ENCODE measurements at regions not wholly inside any gene's neighbourhood (a gene's known extent, or its start where the extent isn't known, plus 50 kb on each side); places are given as distances from the start of the nearest gene placed in this dataset.
"Not testable (repeated sequence)": the region's sequence is repeated elsewhere in the genome, so short reads cannot be mapped to it uniquely, and the experiment has no call there.

- no peak for TF ChIP-seq CTCF (IDR thresholded peaks at IDR 0.05; ENCODE audit: low read depth, low read length)
- Histone ChIP-seq H3K27me3 (ENCODE audit: insufficient read depth, low read depth, severe bottlenecking) (no peaks in the 10 kb centered on the region), H3K4me3 (ENCODE audit: low read depth, low read length) (no peak overlapping the region), H3K36me3 (no peaks in the 10 kb centered on the region), H3K27ac (no peak overlapping the region), H3K9me3 (ENCODE audit: severe bottlenecking) (no peaks in the 10 kb centered on the region)
- no peak for DNase-seq
These were observed 182.8 kb downstream of the HS3ST3A1 start for GRCh38 chr17:13418891-13419290.

DNA sequence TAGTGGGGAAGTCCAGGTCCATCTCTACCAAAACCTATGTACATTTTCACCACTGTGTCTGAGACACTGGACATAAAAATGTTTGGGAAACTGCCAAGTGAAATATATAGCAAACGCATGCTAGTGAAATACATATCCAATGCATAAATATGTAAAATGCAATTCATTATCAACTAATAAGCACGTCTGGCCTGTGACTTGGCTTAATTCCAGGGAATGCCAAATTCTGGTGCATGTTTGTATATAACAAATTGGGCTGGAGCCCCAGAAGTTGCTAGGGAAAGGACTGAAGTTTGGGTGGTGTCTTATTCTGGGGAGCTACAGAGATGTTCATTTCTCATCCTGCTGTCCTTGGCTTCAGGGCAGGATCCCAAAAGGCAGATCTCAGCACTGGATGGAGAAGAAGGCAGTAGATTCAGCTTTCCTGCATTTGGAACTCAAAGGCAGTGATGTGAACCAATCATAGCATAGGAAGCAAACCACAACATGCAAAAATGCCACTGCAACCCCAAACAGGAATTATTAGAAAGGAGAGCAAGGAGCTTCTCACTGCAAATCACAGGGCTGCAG is 184.3 kb downstream of the HS3ST3A1 start:
- no peaks in the 10 kb centered on the region for H3K27me3 ChIP-seq (ENCODE audit: insufficient read depth, low read depth, severe bottlenecking)
- H3K36me3 ChIP-seq, result no peaks in the 10 kb centered on the region
- no peaks in the 10 kb centered on the region for H3K9me3 ChIP-seq (ENCODE audit: severe bottlenecking)
- no peak for TF ChIP-seq CTCF (IDR thresholded peaks at IDR 0.05; ENCODE audit: low read depth, low read length)
- H3K4me3 ChIP-seq (ENCODE audit: low read depth, low read length), result no peak overlapping the region
- no peak overlapping the region for H3K27ac ChIP-seq
- DNase-seq, result no peak

DNA sequence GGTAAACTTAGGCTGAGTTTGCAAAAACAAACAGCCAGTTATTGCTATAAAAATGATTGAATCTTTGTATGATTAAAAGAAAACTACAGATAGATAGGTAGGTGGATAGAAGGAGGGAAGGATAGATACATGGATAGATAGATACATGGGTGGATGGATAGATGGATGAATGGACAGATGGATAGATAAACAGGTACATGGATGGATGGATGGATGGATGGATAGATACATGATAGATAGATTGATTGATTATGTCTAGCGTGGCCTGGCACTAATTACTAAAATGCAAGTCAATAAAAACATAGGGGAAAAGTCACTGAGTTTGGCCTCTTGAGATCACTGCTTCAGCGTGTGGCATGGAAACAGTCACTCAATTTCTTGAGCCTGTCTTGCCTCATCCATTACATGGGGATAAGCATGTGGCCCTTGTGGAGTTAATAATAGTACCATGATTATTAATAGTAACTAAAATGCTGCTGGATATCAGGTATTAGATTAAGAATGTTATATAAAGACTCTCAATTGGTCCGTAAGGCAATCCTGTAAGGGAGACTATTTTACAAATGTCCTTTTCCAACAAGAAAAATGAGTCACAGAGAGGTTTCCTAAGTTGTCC is 184.9 kb downstream of the HS3ST3A1 start:
- Histone ChIP-seq H3K36me3 (no peaks in the 10 kb centered on the region), H3K9me3 (ENCODE audit: severe bottlenecking) (no peaks in the 10 kb centered on the region), H3K27ac (no peak overlapping the region), H3K4me3 (ENCODE audit: low read depth, low read length) (no peak overlapping the region), H3K27me3 (ENCODE audit: insufficient read depth, low read depth, severe bottlenecking) (no peaks in the 10 kb centered on the region)
- TF ChIP-seq CTCF (IDR thresholded peaks at IDR 0.05; ENCODE audit: low read depth, low read length), result no peak
- DNase-seq, result no peak

DNA sequence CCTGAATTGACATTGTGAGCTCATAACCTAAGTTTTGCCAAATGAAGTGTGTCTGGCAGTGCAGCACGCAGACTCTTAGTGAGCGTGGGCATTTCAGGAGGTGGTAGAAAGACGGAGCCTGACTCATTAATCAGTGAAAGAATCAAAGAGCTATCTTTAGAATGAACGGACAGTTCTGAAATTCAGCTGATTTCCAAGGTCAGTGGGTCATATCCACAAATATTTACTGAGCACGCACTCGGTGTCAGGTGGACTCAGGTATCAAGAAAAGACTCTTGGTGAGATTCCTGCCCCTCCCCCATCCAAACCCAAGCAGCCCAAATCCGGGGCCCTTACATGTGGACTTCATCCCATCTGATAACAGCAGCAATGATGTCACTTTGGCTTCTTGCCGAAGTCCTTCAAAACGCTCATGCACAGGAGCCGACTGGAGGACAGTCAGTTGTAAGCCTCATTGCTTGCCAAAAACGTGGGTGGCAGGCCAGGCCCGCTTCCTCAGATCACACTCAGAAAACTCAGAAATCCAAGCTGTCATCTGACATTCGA is 185.8 kb downstream of the HS3ST3A1 start:
- no peaks in the 10 kb centered on the region for H3K36me3 ChIP-seq
- no peaks in the 10 kb centered on the region for H3K9me3 ChIP-seq (ENCODE audit: severe bottlenecking)
- no peak for DNase-seq
- no peak overlapping the region for H3K4me3 ChIP-seq (ENCODE audit: low read depth, low read length)
- no peak for TF ChIP-seq CTCF (IDR thresholded peaks at IDR 0.05; ENCODE audit: low read depth, low read length)
- no peaks in the 10 kb centered on the region for H3K27me3 ChIP-seq (ENCODE audit: insufficient read depth, low read depth, severe bottlenecking)
- H3K27ac ChIP-seq, result no peak overlapping the region

GRCh38 chr17:13415200-13415599 is 186.5 kb downstream of the HS3ST3A1 start:
- H3K27me3 ChIP-seq (ENCODE audit: insufficient read depth, low read depth, severe bottlenecking), result not testable (repeated sequence)

DNA sequence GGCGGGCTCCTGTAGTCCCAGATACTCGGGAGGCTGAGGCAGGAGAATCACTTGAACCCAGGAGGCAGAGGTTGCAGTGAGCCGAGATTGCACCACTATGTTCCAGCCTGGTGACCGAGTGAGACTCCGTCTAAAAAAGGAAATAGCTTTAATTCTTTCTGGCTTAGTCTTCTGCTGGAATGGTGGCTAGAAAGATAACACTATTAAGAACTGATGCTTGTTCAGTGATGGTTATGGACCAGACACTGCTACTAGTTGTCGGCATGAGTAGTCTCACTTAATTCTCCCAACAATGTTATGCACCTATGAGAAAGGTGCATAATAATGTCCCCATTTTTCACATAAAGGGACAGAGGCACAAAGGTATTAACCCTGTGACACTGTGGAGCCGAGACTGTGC is 188.7 kb downstream of the HS3ST3A1 start:
- no peaks in the 10 kb centered on the region for H3K36me3 ChIP-seq
- no peak overlapping the region for H3K4me3 ChIP-seq (ENCODE audit: low read depth, low read length)
- TF ChIP-seq CTCF (IDR thresholded peaks at IDR 0.05; ENCODE audit: low read depth, low read length), result no peak
- no peak overlapping the region for H3K27ac ChIP-seq
- no peaks in the 10 kb centered on the region for H3K27me3 ChIP-seq (ENCODE audit: insufficient read depth, low read depth, severe bottlenecking)
- no peak for DNase-seq
- no peaks in the 10 kb centered on the region for H3K9me3 ChIP-seq (ENCODE audit: severe bottlenecking)

More at GRCh38 chr17:13415200-13415599, 186.5 kb downstream of the HS3ST3A1 start:
- H3K36me3 ChIP-seq; H3K4me3 ChIP-seq (ENCODE audit: low read depth, low read length); DNase-seq; H3K9me3 ChIP-seq (ENCODE audit: severe bottlenecking); H3K27ac ChIP-seq: not testable (repeated sequence)
